ENCODE measurements at regions not wholly inside any gene's neighbourhood (a gene's known extent, or its start where the extent isn't known, plus 50 kb on each side); places are given as distances from the start of the nearest gene placed in this dataset.

DNA sequence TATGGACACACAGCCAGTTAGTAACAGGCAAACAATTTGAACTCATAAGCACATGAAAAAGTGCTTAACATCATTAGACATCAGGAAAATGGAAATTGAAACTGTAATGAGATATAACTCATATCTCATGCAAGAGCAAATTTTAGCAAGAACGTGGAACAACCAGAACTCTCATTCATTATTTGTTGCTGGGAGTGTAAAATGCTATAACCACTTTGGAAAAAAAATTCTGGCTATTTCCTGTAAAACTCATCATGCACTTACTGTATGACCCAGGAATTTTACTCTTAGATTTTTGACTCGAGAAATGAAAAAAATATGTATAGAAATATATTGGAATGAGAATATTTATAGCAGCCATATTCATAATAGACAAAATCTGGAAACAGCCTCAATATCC lies 205.7 kb upstream of the PUM3 start:
- no peak for DNase-seq

DNA sequence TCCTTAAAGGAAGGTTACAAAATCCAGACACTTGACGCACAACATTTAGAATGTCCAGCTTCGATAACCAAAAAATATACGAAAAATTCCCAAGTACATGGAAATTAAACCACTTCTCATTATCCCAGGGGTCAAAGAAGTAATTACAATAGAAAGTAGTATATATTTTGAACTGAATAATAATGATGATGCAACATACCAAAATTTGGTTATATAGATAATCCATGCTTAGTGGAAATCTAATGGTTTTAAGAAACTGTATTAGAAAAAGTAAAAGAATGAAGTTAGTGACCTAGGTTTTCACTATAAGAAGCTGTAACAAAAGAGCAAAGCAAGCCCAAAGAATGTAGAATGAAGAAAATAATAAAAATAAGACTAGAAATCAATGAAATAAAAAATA lies 204.0 kb upstream of the PUM3 start:
- DNase-seq, result no peak

DNA sequence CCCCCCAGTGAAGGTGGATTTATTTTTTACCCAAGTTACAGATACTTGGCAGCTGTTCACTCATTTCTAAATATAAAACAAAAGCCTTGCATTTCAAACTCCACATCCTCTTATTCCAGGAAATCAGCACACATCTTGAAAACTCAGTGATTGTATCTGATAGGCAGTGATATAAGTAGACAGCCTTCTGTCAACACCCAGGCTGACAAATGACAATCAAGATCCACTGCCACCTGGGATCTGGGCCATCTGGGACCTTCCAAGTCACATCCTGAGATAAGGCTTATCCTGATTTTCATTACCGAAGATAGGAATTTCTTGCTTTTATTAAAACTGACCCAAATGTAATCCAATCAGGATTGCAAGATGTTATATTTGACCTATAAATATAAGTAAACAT lies 201.3 kb upstream of the PUM3 start:
- no peak for DNase-seq

DNA sequence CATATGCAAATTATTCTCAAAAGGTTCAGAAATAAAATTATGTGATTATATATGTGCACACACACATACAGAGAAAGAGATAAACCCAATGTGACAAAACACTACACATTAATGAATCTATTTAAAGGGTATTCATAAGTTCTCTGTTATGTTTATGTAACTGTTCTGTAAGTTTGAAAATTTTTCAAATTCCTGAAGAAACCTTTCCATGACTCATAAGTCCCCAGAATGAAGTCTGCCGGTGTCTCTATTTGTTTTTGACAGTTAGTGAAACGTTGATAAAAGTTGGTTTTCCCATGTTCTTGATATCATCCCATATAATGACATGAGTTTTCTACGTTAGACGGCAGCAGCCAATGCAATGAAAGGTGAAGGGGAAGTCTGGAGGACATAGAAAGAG lies 199.5 kb upstream of the PUM3 start:
- DNase-seq, result no peak

DNA sequence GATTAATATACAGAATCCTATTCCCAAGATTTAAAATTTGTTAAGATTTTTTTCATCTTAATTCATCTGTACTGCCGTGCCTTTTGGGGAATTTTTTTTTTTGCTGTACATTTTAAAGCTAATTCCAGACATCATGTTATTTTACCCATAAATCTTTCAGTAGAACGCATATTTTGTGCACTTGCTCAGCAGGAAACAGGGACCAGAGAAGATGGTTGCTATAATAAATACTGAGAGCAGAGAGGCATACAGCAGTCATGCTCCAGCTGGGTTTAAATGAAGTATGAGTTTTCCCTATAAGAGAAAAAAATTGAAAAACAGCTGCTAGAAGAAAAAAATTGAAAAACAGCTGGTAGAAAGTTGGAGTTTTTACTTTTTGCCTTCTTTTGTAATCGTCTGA lies 196.9 kb upstream of the PUM3 start:
- DNase-seq, result no peak

DNA sequence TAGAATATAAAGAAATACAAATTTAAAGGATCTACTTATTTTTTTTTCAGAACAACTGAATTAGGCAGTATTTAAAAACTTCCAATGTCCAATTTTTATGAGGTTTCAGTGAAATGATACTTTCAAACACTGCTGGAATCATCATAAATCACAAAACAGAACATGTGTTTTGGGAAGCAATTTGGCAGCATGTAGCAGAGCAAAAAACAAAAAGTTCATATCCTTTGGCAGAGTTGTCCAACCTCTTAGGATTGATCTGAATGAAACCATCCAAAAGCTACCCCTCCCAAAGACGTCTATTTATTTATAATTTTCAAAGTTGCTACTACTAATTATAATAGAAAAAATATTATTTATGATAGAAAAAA lies 192.4 kb upstream of the PUM3 start:
- no peak for DNase-seq

DNA sequence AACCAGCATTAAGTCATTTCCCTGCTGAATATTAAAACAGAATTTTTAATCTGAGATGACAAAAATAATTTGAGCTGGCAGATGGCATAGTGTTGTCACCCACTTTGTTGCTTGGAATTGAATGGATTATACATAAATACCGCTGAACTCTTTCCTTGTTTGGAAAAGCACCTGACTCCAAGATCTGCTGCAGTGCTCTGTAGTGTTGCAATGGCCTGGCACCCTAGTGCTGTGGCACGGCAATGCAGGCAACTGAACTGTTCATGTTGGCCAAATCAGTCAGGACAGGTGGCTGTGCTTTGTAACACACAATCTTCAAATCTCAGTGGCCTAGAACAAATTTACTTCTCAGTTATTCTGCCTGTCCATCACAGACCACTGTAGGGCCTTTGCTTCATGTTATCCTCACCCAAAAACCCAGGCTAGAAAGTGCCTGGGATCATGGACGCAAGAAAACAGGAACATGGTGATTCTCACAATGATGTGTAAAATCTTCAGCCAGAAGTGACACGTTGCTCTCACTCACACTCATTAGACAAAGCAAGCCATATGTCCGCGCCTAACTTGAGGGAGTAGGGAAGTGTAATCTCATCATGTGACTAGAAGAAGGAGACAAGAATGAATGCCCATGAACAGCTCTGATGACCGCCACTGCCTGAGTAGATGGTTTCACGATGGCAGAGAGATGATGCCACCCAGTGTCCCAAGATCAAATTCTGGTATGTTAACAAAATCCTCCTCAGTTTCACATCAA lies 191.9 kb upstream of the PUM3 start:
- DNase-seq, result no peak

DNA sequence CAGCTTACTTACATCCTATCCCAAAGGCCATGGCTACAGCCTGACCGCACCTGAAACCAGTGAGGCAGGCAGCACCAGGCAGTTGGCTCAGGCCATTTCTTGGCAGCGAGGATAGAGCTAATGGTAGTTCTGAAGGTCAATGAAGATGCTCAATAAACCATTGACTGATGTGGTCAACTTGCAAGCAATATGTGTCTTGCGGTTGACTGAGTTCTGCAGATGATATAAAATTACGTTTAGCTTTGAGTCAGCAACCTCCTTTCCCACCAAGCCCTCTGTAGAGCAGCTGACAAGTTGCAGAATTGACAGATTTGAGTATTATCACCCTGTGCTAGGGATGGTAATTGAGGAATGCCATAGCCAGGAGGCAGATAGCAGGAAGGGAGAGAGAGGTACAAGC lies 189.0 kb upstream of the PUM3 start:
- no peak for DNase-seq

DNA sequence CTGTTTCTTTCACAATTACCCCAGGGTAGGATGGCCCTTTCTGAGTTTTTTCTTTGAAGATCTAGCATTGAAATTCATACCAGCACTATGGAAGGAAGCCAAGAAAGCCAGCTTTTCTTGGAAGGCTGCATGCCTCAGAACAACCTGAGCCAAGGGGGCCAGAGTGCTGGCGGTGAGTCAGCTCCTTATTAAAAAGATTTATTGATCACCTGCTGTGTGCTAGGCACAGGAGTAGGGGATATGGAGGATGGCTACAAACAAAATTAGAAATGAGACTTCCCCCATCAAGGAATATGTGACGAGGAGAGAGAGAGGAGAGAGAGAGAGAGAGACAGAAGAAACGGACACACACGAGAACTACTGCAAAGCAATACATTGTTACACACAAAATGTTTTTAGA lies 184.6 kb upstream of the PUM3 start:
- no peak for DNase-seq

DNA sequence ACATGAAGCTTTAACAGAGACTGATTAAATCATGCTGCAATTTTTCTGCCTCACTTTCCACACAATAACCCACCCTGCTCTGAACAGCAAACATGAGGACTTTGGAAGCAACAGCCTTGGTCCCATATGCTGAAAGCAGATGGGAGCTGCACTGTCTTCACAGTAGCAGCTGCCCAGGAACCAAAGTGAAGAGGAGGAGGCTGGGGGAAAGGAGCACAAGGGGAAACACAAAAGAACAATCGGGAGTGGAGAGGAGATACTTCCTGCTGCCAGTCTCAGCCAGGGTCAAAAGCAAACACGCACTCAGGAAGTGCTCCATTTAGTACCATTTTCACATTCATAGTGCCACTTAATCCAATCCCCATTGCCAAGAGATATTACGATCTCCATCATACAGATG lies 183.3 kb upstream of the PUM3 start:
- no peak for DNase-seq

DNA sequence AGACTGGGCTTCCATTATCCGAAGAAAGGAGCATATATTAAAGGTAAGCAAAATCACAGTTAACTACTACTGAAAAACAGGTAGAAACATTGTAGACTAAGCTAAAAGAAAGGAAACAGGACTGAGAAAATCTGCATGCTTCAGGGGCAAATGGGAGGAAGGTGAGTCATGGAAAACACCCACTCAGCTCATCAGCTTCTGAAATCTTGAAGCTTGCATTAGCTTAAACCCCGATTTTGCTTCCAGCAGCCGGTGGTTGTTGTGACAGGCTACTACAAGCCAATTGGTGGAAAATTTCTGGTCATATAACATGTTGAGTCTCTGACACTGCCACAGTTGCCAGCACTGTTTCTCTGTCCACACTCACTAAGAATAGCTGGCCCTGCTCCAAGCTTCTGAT lies 179.6 kb upstream of the PUM3 start:
- no peak for DNase-seq

DNA sequence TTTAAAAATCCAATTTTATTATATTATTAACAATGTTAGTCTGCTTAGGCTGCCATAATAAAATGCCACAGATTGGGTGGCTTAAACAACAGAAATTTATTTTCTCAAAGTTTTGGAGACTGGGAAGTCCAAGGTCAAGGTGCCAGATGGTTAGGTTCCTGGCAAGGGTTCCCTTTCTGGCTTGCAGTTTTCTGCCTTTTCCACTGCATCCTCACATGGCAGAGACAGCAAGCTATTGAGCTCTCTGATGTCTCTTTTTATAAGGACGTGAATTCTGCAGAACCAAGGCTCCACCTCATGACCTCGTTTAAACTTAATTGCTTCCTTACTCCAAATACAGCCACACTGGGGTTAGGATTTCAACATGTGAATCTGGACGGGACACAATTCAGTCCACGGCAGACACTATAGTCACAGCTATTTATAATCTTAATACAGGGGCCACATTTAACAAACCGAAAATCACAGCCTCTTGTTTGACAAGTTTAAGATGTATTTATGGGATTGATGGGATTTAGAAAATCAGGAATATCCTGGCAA lies 174.9 kb upstream of the PUM3 start:
- DNase-seq, result no peak

DNA sequence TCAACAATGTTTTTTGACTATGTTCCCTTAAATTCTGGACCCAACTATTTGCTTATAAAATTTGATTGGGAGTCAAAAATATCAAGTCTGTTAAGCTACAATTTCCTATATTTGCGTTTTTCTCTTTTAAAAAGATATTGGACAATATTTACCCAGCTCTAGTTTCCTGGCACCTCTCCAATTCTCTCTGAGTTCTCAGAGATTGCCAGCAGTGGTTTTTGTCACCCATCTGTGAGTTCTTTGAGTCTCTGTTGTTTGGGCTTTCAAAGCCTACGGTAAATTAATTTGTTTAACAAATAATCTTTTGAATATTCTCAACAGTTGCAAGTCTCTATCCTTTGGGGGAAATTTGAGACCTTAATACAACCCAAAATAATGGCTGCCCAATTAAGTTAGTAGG lies 174.2 kb upstream of the PUM3 start:
- DNase-seq, result no peak

DNA sequence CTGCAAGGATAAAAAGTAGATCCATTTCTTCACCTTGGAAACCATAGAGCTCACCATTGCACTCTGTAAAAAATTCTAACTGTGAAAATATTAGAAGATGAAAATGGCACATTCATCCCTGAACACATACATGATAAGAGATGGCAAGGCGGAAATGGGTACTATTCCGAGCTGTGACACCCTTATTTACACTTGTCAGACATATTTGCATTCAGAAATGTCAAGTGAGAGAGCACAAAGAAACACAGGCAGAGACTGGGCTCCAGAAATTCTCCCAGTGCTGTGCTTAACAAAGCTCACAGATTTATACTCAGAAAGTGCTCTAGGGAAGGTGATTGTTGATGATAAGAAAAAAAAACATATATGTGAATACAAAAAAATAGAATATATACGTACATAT lies 170.3 kb upstream of the PUM3 start:
- no peak for DNase-seq

DNA sequence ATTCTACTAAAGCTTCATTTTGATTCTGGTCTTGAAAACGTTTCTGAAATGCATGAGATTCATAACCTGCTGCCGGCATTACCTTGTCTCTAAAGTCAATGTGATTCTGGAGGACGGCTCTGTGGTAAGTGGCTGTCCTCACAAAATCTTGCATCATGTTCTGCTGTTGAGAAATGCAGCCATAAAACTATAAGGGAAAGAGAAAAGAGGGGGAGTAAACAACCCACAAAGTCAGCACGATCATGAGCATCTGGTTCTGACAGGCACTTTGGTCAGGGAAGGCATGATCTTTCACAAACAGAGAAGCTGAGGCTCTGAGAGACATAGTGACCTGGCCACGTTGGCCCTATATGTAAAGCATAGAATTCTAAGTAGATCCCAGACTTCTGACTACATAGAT lies 168.9 kb upstream of the PUM3 start:
- DNase-seq, result no peak

DNA sequence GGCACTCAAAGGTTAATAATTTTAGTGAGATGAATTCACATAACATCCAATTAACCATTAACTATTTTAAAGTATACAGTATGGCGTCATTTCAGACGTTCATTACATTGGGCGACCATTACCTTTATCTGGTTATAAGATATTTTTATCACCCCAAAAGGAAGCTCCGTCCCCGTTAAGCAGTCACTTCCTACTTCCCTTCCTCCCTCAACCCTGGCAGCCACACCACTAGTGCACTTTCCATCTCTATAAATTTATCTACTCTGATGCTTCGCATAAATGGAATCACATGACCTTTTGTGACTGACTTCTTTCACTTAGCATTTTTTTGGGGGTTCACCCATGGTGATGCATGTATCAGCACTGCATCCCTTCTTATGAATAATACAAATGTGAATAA lies 168.3 kb upstream of the PUM3 start:
- no peak for DNase-seq

DNA sequence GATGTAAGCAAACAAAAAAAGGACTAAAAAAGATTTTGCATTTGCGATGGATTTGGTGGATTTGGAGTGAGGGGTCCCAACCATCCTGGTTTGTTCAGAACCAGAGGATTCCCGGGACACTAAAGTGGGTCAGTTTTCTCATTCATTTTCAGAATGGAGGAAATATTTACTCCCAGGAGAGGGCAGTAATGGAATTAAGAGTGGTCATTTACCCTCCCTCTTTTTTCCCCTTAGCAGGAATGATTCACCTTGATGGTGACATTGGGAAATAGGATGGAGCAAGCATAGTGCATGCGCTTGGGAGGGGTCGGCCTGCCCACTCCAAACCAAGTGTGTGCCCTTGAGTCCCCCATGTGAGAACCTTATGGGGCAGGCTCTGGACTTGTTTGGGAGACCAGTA lies 164.2 kb upstream of the PUM3 start:
- DNase-seq, result no peak

DNA sequence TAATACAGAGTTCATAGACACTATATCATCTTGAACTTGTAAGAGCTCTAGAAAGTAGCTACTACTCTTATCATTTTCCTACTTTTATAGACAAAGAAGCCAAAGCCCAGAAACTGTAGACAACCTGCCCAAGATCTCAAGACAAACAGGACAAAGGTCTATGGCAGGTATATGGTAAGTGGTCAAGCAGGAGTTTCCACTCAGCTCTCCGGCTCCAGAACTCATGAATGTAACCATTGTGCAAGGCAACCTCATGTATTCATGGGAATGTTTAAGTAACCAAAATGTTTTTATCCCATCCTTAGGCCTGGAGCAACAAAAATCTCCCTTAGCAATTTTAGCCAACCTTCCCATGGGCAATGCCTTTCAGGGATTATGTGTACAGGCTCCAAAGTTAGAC lies 163.4 kb upstream of the PUM3 start:
- no peak for DNase-seq

DNA sequence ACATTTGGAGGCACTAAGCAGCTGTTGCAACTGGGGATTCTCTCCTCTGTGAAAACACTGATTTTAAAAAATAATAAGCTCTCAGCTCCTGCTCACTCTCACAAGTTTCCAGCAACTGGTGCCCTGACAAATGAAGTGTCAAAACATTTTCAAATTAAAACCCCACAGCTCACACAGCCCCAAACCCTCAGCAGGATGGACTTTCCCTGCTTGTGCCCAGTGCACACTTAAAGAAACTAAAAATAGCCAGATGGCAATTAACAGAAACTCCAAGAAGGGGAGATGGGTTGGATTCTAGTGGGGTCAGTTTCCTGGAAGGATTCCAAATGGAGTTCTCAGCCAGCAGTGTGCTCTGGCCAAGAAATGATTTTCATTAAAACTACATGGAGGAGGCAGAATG lies 163.0 kb upstream of the PUM3 start:
- DNase-seq, result no peak

DNA sequence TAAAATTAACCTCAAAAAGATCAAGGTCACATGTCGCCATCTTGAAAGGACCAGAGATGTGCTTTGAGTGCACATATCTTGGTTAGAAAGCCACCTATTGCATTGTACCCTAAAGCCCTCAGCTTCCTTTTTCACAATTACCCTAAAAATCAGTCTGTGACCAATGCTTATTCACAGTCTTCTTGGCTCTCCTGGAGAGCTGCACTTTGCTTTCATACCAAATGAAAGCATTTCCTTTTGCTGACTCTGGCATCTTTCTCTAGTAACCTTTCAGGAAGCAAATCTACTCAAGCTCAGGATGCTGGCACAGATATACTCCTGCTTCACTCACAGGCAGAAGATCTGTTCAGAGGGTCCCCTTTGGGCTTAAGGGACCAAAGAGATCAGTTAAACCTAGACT lies 160.7 kb upstream of the PUM3 start:
- DNase-seq, result no peak

DNA sequence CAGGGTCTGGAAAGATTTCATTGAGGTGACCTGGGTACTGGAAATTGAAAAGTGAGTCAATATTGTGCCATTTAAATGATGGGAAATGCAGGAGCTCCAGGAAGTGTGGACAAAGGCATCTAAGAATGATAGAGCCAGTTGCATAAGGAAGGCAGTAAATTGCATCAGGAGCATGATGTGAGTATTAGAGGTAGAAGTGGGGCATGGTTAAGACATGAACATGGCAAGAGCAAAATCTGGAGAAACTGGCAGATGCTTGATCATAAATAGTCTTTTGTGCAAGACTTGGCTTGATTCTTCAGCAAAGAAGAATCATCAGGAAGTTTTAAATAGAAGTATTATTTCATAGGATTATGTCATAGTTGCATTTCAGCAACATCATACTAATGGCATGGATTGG lies 157.4 kb upstream of the PUM3 start:
- DNase-seq, result no peak

DNA sequence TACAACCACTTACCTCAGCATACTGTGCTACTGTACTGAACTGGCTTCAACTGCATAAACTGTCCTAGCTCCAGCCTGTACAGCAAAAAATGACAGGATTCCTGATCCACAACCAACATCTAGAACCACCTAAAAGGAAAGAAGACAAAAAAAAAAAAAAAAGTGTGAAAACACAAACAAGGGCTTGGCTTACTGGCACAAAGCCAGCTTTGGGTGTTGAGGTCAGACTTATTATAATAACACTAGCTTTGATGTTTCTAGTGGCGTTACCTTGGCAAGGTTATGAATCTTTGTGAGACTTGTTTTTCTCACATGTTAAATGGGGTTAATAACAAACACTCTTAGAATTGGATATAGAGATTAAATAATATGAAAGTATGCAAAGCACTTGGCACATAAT lies 148.5 kb upstream of the PUM3 start:
- no peak for DNase-seq

DNA sequence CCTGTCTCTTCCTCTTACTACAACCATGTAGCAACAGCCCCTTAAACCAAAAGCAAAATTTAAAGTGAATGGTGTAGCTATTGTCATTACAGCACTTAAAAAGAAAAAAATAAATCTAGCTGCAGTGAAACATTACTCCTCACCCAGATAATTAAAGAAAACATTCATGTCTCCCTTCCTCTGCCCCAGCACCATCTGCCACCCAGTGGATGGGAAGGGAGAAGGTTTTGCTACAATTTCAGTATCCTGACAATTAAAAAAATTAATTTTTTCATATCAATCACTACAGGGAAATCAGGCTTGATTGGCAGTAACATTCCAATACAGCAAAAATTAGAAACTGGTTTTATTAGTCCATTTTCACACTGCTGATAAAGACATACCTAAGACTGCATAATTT lies 147.4 kb upstream of the PUM3 start:
- no peak for DNase-seq

DNA sequence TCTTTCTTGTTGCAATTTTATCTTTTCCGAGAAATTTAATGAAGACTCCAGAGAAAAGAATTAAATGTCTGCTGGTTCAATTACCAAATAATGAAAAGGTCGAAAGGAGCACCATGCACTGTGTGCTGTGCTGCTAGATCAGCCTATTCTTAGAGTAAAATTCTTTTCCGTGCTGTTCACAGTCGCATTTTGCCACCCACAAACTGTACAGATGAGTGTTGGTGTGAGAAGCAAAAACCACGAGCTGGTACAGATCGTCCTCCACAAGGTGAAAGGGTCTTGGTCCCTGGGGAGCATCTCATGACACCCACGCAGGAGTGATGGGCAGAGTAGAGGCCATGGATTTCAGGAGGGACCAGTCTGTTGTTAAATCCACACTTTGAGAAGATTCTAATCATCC lies 143.8 kb upstream of the PUM3 start:
- DNase-seq, result peak; percentile 4

DNA sequence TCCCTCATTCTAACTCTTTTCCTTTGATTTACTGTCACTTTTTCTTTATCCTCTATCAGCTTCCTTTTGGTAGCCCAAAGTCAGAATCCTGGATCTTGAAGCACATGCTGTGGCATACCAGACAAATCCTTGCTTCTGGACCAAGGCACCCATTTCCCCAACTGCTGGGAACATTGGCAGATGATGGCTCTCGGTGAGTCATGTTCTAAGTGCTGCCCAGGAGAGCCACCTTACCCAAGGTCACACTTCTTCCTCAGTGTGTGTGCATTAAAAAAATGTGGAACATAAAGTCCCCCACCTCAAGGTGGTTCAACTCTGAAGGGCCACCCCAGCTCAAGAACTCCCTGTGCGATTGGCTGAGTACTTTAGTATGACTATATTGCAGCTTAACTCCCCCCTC lies 141.4 kb upstream of the PUM3 start:
- DNase-seq, result no peak

Data from occipital lobe (tissue), 1 donor.